Gastrocnemius medialis (tissue), 4 donors: ENCODE measurements at regions not wholly inside any gene's neighbourhood (a gene's known extent, or its start where the extent isn't known, plus 50 kb on each side); places are given as distances from the start of the nearest gene placed in this dataset.

Experiments used
- CTCF ChIP-seq, 5 experiments: fragments of 450-650 bp in 3 of 5; fragments of 200-600 bp in 2 of 5; sonication (generic) in 2 of 5; IDR thresholded peaks in 4 of 5; conservative IDR thresholded peaks in 1 of 5; 1 replicate in 4 of 5; 2 replicates in 1 of 5; pipeline ENCODE4 v1.5.1; 2016 to 2019; ENCODE audit warnings: antibody characterized with exemption in 5 of 5, mild to moderate bottlenecking in 3 of 5, moderate library complexity in 3 of 5
- POLR2A ChIP-seq, 2 donors: fragments of 450-650 bp; IDR thresholded peaks; one replicate each; pipeline ENCODE4 v1.6.1; 2017; ENCODE audit warnings: antibody characterized with exemption in 2 of 2, mild to moderate bottlenecking in 2 of 2, moderate library complexity in 2 of 2

- TF ChIP-seq CTCF (IDR thresholded peaks at IDR 0.05 in 4 of 5, conservative IDR thresholded peaks at IDR 0.05 in 1 of 5) (no peak), POLR2A (IDR thresholded peaks at IDR 0.05) (no peak)
Measured at GRCh38 chr3:103829723-103830326, 1395.0 kb downstream of the ZPLD1 start.
